Mucosa of stomach (tissue), 1 donor: ENCODE measurements at regions not wholly inside any gene's neighbourhood (a gene's known extent, or its start where the extent isn't known, plus 50 kb on each side); places are given as distances from the start of the nearest gene placed in this dataset.

Experiments
- H3K27me3 ChIP-seq: one replicate; pipeline ENCODE4 v1.7.0; 2013; ENCODE audit warnings: mild to moderate bottlenecking, low read length; ENCODE audit not compliant: control insufficient read depth, insufficient read depth
- H3K36me3 ChIP-seq: one replicate; pipeline ENCODE4 v1.7.0; 2013; ENCODE audit warnings: low read length; ENCODE audit not compliant: control insufficient read depth, insufficient read depth
- H3K4me1 ChIP-seq: one replicate; pipeline ENCODE4 v1.7.0; 2013; ENCODE audit warnings: mild to moderate bottlenecking, low read length; ENCODE audit not compliant: control insufficient read depth, insufficient read depth
- H3K4me3 ChIP-seq: one replicate; pipeline ENCODE4 v1.7.0; 2013; ENCODE audit warnings: low read length
- H3K9ac ChIP-seq: one replicate; pipeline ENCODE4 v1.7.0; 2013; ENCODE audit warnings: mild to moderate bottlenecking, low read length, moderate library complexity
- H3K9me3 ChIP-seq: one replicate; pipeline ENCODE4 v1.7.0; 2013; ENCODE audit warnings: mild to moderate bottlenecking, low read length, moderate library complexity; ENCODE audit not compliant: control insufficient read depth
- donor health status: Pancreatic carcinoma.

DNA sequence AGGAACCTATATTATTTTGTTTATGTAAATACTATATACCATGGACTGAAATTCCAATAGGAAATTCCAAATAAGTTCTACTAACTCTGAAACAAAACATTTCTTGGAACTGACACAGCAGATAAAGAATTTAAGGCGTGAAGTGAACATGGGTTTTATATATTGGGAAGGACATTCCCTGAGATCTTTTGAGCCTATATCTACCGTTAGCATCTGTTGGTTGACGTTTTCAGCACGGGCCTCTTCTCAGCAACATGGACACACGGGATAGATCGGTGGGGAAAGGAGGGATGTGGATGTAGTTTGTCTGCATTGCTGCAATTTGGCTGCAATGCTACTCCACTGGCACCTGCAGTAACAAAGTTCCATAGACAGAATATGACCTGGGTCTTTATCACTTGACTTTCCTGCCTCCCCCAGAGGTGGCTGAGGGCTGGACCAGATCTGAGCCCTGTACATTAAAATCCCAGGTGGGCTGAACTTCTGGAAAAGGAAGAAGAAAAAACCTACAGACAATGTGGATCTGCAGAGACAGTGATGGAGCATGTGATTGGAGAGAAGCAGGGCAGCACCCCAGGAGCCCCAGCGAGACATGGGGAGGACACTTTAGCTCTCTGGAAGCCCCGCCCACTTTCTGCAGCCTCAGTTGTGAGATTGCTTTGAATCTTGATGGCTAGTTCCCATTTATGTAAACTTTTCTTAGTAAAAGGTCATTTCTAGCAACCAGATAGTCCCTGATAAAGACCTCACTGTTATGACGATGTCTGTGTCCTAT, 91.2 kb upstream of the CPEB4 start:
- H3K27me3 ChIP-seq: no peaks in the 10 kb centered on the region
- no peaks in the 10 kb centered on the region for H3K36me3 ChIP-seq
- H3K9me3 ChIP-seq: no peaks in the 10 kb centered on the region
- no peak overlapping the region for H3K4me3 ChIP-seq
- H3K9ac ChIP-seq: no peak overlapping the region
- peaks cover 29% of the 10 kb centered on the region for H3K4me1 ChIP-seq

DNA sequence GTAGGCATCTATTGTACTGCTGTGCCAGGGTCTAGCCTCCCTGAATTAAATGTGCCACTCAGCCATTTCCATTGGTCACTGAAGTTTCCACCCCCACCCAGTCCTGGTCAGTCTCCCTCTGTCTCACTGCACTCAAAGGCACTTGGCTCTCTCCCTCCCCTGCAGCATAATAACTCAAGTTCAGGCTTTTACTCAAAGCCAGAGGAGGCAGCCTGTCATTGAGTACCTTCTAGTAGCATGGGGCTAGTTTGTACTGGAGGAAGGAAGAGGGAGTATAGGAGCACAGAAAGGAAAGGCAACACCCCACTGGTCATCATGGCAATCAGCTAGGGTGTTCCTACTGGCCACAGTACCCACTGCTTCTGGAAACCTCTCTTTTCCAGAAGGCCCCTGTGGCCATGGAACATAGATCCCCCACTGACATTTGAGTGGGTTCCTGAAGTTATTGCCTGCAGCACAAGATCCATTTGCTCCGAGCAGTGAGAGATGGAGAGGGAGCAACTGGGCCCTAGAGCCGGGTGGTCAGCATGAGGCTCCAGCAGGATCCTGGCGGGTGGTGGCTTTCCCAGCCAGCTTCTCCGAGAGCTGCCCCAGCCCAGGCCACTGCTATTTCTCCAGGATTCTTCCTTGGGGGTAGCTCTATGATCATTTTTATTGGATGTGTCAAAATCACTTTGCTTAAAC, 89.9 kb upstream of the CPEB4 start:
- H3K36me3 ChIP-seq: no peaks in the 10 kb centered on the region
- no peaks in the 10 kb centered on the region for H3K27me3 ChIP-seq
- H3K4me3 ChIP-seq: no peak overlapping the region
- no peak overlapping the region for H3K9ac ChIP-seq
- peaks cover 37% of the 10 kb centered on the region for H3K4me1 ChIP-seq
- H3K9me3 ChIP-seq: no peaks in the 10 kb centered on the region

DNA sequence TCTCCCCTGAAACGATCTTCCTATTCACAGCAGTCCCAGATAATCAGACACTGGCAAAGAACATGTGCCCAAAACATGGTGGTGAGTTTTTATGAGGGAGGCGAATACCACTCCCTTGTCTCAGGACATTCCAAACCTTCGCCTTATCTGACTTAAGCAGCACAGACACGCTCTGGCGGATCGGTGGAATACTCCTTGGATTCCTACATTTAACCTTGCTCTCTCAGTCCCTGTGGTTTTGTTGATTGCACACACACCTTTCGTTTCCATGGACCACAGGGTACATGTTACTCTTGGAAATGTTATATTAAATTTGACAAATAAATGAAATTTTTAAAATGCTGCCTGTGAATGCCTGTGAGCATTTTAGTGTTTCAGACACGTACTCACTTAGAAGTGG, 87.8 kb upstream of the CPEB4 start:
- Histone ChIP-seq H3K4me3 (no peak overlapping the region), H3K4me1 (peaks cover 19% of the 10 kb centered on the region), H3K9me3 (no peaks in the 10 kb centered on the region), H3K27me3 (no peaks in the 10 kb centered on the region), H3K36me3 (no peaks in the 10 kb centered on the region), H3K9ac (no peak overlapping the region)

GRCh38 chr5:173801006-173801405, 87.1 kb upstream of the CPEB4 start:
- H3K27me3 ChIP-seq: no peaks in the 10 kb centered on the region
- peaks cover 12% of the 10 kb centered on the region for H3K4me1 ChIP-seq
- no peaks in the 10 kb centered on the region for H3K9me3 ChIP-seq
- no peak overlapping the region for H3K4me3 ChIP-seq
- no peaks in the 10 kb centered on the region for H3K36me3 ChIP-seq
- no peak overlapping the region for H3K9ac ChIP-seq

DNA sequence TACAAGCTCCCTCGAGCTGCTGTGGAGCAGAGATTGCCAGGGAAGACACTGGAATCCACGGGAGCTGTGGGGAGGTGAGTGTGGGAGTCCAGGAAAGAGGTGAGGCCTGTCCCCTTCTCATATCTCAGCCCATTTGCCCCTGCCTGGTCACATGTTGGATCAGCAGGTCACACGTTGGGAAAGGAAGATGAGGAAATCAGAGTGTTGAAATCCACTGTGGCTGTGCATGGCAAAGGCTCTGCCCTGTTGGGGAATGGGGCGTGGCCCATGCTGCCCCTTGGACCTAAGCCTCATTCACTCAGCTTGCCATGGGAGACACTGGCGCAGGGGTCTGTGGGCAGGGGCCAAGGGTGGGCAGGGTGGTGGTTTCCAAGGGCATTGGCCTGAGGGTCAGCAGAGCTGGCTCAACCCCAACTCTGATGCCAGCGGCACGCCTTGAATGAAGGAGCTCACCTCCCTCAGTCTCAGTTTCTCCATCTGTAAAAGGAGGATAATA, 85.4 kb upstream of the CPEB4 start:
- Histone ChIP-seq H3K27me3 (no peaks in the 10 kb centered on the region), H3K9me3 (no peaks in the 10 kb centered on the region), H3K9ac (no peak overlapping the region), H3K36me3 (no peaks in the 10 kb centered on the region), H3K4me3 (no peak overlapping the region), H3K4me1 (peaks cover 9% of the 10 kb centered on the region)

DNA sequence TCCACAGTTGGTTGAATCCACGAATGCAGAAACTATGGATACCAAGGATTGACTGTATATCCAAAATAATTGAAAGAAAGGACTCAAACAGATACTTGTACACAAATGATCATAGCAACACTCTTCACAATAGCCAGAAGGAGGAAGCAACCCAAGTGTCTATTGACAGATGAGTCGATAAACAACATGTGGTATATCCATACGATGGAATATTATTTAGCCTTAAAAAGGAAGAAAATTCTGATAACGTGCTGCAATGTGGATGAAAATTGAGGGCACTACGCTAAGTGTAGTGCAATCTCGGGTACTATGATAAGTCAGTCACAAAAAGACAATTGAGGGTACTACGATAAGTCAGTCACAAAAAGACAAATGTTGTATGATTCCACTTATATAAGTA, 83.6 kb upstream of the CPEB4 start:
- H3K4me1 ChIP-seq: peaks cover 9% of the 10 kb centered on the region
- H3K4me3 ChIP-seq: no peak overlapping the region
- no peaks in the 10 kb centered on the region for H3K27me3 ChIP-seq
- no peaks in the 10 kb centered on the region for H3K36me3 ChIP-seq
- H3K9me3 ChIP-seq: no peaks in the 10 kb centered on the region
- H3K9ac ChIP-seq: no peak overlapping the region

GRCh38 chr5:173806270-173807035, 81.7 kb upstream of the CPEB4 start:
- H3K27me3 ChIP-seq: no peaks in the 10 kb centered on the region
- H3K4me1 ChIP-seq: peaks cover 9% of the 10 kb centered on the region
- H3K9me3 ChIP-seq: no peaks in the 10 kb centered on the region
- H3K36me3 ChIP-seq: no peaks in the 10 kb centered on the region
- H3K4me3 ChIP-seq: no peak overlapping the region
- H3K9ac ChIP-seq: no peak overlapping the region

GRCh38 chr5:173807181-173807655, 80.9 kb upstream of the CPEB4 start:
- Histone ChIP-seq H3K36me3 (no peaks in the 10 kb centered on the region), H3K4me1 (peaks cover 9% of the 10 kb centered on the region), H3K27me3 (no peaks in the 10 kb centered on the region), H3K4me3 (no peak overlapping the region), H3K9me3 (no peaks in the 10 kb centered on the region), H3K9ac (no peak overlapping the region)

- Histone ChIP-seq H3K4me1 (peaks cover 2% of the 10 kb centered on the region), H3K9ac (no peak overlapping the region), H3K27me3 (no peaks in the 10 kb centered on the region), H3K9me3 (no peaks in the 10 kb centered on the region), H3K4me3 (no peak overlapping the region), H3K36me3 (no peaks in the 10 kb centered on the region)
These were observed 79.9 kb upstream of the CPEB4 start for GRCh38 chr5:173808079-173808808.

DNA sequence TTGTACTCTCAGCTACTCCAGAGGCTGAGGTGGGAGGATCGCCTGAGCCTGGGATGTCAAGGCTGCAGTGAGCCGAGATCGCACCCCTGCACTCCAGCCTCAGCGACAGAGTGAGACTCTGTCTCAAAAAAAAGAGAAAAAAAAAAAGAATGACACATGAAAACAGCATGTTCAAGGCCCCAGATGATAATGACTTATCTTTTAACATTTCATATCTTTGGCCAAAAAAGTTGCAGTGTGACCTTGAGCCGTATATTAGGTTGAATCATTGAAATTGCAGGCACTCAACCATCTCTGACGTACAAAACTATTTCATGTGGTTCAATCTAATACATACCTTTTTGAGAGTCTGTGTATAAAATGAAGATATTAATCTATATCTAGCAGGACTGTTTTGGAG, 79.1 kb upstream of the CPEB4 start:
- no peak overlapping the region for H3K9ac ChIP-seq
- H3K4me3 ChIP-seq: no peak overlapping the region
- H3K4me1 ChIP-seq: no peaks in the 10 kb centered on the region
- no peaks in the 10 kb centered on the region for H3K9me3 ChIP-seq
- H3K27me3 ChIP-seq: no peaks in the 10 kb centered on the region
- H3K36me3 ChIP-seq: no peaks in the 10 kb centered on the region

GRCh38 chr5:173812811-173813550, 75.2 kb upstream of the CPEB4 start:
- no peaks in the 10 kb centered on the region for H3K36me3 ChIP-seq
- no peaks in the 10 kb centered on the region for H3K9me3 ChIP-seq
- no peak overlapping the region for H3K9ac ChIP-seq
- no peaks in the 10 kb centered on the region for H3K27me3 ChIP-seq
- H3K4me3 ChIP-seq: no peak overlapping the region
- no peaks in the 10 kb centered on the region for H3K4me1 ChIP-seq
